H1 (cell line): ENCODE measurements at regions not wholly inside any gene's neighbourhood (a gene's known extent, or its start where the extent isn't known, plus 50 kb on each side); places are given as distances from the start of the nearest gene placed in this dataset.

Experiments
- ATF2 ChIP-seq: IDR thresholded peaks from 2 replicates; pipeline ENCODE4 v1.6.1; 2012; ENCODE audit warnings: low read length, inconsistent platforms
- CTCF ChIP-seq, 3 experiments: IDR thresholded peaks; 1 replicate in 2 of 3; 2 replicates in 1 of 3; pipeline versions ENCODE4 v1.5.1 to v1.6.1; 2011; ENCODE audit warnings: low read length in 3 of 3, mild to moderate bottlenecking in 3 of 3, inconsistent platforms in 2 of 3, low read depth in 1 of 3, moderate library complexity in 1 of 3; ENCODE audit not compliant: insufficient read depth in 1 of 3; ENCODE audit errors: control extremely low read depth in 1 of 3
- GABPA ChIP-seq: IDR thresholded peaks from 2 replicates; pipeline ENCODE4 v1.6.1; 2011; ENCODE audit warnings: mild to moderate bottlenecking, low read length, moderate library complexity, borderline replicate concordance; ENCODE audit not compliant: insufficient read depth
- KDM1A ChIP-seq: fragments of 200-600, 300-600 bp; sonication (generic); IDR thresholded peaks from 2 replicates; pipeline ENCODE4 v1.7.1; 2016; ENCODE audit warnings: mild to moderate bottlenecking, low read length, borderline replicate concordance
- POLR2A ChIP-seq, 2 experiments: IDR thresholded peaks; 1 replicate in 1 of 2; 2 replicates in 1 of 2; pipeline ENCODE4 v1.6.1; 2011; ENCODE audit warnings: low read depth in 2 of 2, low read length in 2 of 2, mild to moderate bottlenecking in 2 of 2; ENCODE audit errors: control extremely low read depth in 1 of 2
- POLR2AphosphoS5 ChIP-seq: IDR thresholded peaks from 2 replicates; pipeline ENCODE4 v1.6.1; 2011; ENCODE audit warnings: low read depth, low read length
- POU5F1 ChIP-seq: IDR thresholded peaks from 2 replicates; pipeline ENCODE4 v1.6.1; 2011; ENCODE audit warnings: low read depth, mild to moderate bottlenecking, low read length, moderate library complexity
- RAD21 ChIP-seq, 2 experiments: IDR thresholded peaks in 1 of 2; conservative IDR thresholded peaks in 1 of 2; 2 replicates each; pipeline ENCODE4 v1.6.1; 2011; ENCODE audit warnings: low read depth in 2 of 2, low read length in 2 of 2, improper control_type of control experiment in 1 of 2, inconsistent platforms in 1 of 2, mild to moderate bottlenecking in 1 of 2, moderate library complexity in 1 of 2
- SIN3A ChIP-seq, 2 experiments: IDR thresholded peaks in 1 of 2; conservative IDR thresholded peaks in 1 of 2; 2 replicates each; pipeline ENCODE4 v1.6.1; 2011 to 2012; ENCODE audit warnings: low read length in 2 of 2, improper control_type of control experiment in 1 of 2, low read depth in 1 of 2, mild to moderate bottlenecking in 1 of 2
- SRF ChIP-seq: IDR thresholded peaks from 2 replicates; pipeline ENCODE4 v1.6.1; 2011; ENCODE audit warnings: mild to moderate bottlenecking, low read depth, low read length, moderate library complexity
- TAF1 ChIP-seq: IDR thresholded peaks from 2 replicates; pipeline ENCODE4 v1.6.1; 2011; ENCODE audit warnings: mild to moderate bottlenecking, low read depth, low read length
- YY1 ChIP-seq: IDR thresholded peaks from 2 replicates; pipeline ENCODE4 v1.6.1; 2011; ENCODE audit warnings: low read depth, mild to moderate bottlenecking, low read length

- TF ChIP-seq SIN3A (conservative IDR thresholded peaks at IDR 0.05 in 1 of 2, IDR thresholded peaks at IDR 0.05 in 1 of 2; ENCODE audit: low read depth in 1 of 2, low read length in 2 of 2) = no peak
- no peak for TF ChIP-seq POLR2A (IDR thresholded peaks at IDR 0.05; ENCODE audit: control extremely low read depth in 1 of 2, low read depth in 2 of 2, low read length in 2 of 2)
- TF ChIP-seq CTCF (IDR thresholded peaks at IDR 0.05; ENCODE audit: control extremely low read depth in 1 of 3, insufficient read depth in 1 of 3, low read depth in 1 of 3, low read length in 3 of 3) = peak in 1 of 3 experiments; percentile 30; a peak in 1 of 4 replicates
- no peak for TF ChIP-seq TAF1
- no peak for TF ChIP-seq POLR2AphosphoS5
- TF ChIP-seq RAD21 (IDR thresholded peaks at IDR 0.05 in 1 of 2, conservative IDR thresholded peaks at IDR 0.05 in 1 of 2; ENCODE audit: low read depth in 2 of 2, low read length in 2 of 2) = peak in 1 of 2 experiments; percentile 6; a peak in 1 of 4 replicates
- TF ChIP-seq GABPA = no peak
- TF ChIP-seq KDM1A = no peak
- TF ChIP-seq SRF = no peak
- TF ChIP-seq ATF2 = no peak
- no peak for TF ChIP-seq YY1
- no peak for TF ChIP-seq POU5F1
These were observed 148.2 kb upstream of the HNRNPA3 start for GRCh38 chr2:177064422-177064821.
